ENCODE measurements at regions not wholly inside any gene's neighbourhood (a gene's known extent, or its start where the extent isn't known, plus 50 kb on each side); places are given as distances from the start of the nearest gene placed in this dataset.

DNA sequence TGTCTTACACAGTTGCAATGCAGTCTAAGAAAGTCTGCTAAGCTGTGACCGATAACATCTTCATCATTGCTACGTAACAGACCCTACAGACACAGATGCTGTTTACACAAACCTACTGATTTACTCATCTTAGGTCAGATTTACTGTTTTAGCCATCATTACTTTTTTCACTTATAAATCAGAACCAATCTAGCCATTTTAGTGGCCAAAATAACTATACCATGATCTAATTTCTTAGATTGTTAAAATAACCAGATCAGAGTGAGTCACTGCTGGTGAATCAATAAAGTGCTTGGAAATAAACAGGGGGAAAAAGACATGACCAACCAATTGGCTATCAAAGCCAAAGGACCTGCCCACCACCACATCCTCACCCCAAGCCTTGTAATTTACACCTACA lies 57.0 kb upstream of the FOXN3 start:
- TF ChIP-seq, protein P1, sequence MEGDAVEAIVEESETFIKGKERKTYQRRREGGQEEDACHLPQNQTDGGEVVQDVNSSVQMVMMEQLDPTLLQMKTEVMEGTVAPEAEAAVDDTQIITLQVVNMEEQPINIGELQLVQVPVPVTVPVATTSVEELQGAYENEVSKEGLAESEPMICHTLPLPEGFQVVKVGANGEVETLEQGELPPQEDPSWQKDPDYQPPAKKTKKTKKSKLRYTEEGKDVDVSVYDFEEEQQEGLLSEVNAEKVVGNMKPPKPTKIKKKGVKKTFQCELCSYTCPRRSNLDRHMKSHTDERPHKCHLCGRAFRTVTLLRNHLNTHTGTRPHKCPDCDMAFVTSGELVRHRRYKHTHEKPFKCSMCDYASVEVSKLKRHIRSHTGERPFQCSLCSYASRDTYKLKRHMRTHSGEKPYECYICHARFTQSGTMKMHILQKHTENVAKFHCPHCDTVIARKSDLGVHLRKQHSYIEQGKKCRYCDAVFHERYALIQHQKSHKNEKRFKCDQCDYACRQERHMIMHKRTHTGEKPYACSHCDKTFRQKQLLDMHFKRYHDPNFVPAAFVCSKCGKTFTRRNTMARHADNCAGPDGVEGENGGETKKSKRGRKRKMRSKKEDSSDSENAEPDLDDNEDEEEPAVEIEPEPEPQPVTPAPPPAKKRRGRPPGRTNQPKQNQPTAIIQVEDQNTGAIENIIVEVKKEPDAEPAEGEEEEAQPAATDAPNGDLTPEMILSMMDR (IDR thresholded peaks at IDR 0.05): no peak
- no peak for TF ChIP-seq POLR2A (IDR thresholded peaks at IDR 0.05)

All from heart left ventricle (tissue), 13 donors.